Tibial nerve (tissue), 3 donors: ENCODE measurements at regions not wholly inside any gene's neighbourhood (a gene's known extent, or its start where the extent isn't known, plus 50 kb on each side); places are given as distances from the start of the nearest gene placed in this dataset.

Experiments used
- POLR2A ChIP-seq, 2 donors: fragments of 450-650 bp; IDR thresholded peaks; one replicate each; pipeline ENCODE4 v1.6.1; 2017; ENCODE audit warnings: antibody characterized with exemption in 2 of 2, mild to moderate bottlenecking in 2 of 2, moderate library complexity in 2 of 2
- TF ChIP-seq, protein P1 (sequence below), 5 experiments: fragments of 200-600 bp in 3 of 5; fragments of 450-650 bp in 2 of 5; sonication (generic) in 3 of 5; IDR thresholded peaks; one replicate each; pipeline ENCODE4 v1.5.1; 2016 to 2019; ENCODE audit warnings: antibody characterized with exemption in 5 of 5, mild to moderate bottlenecking in 3 of 5, moderate library complexity in 2 of 5

DNA sequence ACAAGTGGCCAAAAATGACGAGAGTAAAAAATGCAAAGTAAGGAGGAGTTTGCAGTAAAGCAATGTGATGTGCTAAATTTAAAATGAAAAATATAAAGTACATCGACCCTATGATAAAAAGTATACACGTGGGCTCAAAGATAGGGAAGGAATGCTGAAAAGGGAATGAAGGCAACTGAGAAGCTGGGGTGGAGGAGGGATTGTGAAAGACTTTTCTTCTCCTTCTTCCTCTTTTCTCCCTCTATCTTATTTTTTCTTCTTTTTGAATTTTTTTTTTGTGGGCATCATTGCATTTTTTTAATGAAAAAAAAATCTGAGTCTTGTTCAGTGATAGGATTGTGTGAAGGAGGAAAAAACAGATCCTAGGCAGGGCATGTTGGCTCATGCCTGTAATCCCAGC lies 57.6 kb upstream of the STK17B start:
- no peak for TF ChIP-seq POLR2A (IDR thresholded peaks at IDR 0.05)
- TF ChIP-seq, protein P1, sequence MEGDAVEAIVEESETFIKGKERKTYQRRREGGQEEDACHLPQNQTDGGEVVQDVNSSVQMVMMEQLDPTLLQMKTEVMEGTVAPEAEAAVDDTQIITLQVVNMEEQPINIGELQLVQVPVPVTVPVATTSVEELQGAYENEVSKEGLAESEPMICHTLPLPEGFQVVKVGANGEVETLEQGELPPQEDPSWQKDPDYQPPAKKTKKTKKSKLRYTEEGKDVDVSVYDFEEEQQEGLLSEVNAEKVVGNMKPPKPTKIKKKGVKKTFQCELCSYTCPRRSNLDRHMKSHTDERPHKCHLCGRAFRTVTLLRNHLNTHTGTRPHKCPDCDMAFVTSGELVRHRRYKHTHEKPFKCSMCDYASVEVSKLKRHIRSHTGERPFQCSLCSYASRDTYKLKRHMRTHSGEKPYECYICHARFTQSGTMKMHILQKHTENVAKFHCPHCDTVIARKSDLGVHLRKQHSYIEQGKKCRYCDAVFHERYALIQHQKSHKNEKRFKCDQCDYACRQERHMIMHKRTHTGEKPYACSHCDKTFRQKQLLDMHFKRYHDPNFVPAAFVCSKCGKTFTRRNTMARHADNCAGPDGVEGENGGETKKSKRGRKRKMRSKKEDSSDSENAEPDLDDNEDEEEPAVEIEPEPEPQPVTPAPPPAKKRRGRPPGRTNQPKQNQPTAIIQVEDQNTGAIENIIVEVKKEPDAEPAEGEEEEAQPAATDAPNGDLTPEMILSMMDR (IDR thresholded peaks at IDR 0.05) = no peak
